ENCODE measurements at regions not wholly inside any gene's neighbourhood (a gene's known extent, or its start where the extent isn't known, plus 50 kb on each side); places are given as distances from the start of the nearest gene placed in this dataset.

DNA sequence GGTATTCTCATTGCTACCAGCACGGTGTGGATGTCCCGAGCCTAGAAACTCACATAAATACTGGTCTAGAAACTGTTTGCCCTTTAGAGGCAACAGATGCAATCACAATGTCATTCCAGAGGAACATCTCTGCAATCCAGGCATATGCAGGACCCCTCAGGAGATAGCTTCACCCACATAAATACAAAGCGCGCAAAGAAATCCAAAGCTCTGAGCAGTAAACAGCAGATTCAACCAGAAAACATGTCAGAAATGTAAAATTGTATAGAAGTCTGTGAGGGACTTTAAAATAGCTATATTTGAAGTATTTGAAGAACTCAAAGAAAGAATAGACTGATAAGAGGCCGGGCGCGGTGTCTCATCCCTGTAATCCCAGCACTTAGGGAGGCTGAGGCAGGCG is 291.7 kb downstream of the FAM43A start:
- no peak for DNase-seq

DNA sequence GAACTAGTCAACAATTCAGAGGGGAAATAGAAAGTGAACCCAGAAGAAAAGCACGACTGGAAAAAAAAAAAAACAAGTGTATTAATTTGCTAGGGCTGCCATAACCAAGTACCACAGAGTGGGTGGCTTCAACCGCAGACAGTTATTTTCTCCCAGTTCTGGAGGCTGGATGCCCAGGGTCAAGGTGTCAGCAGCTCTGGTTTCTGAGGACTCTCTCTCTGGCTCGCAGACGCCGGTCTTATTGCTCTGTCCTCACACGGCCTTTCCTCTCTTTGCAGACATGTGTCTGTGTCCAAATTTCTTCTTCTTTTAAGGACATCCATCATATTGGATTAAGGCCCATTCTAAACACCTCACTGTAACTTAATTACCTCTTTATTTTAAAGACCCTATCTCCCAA is 291.8 kb downstream of the XXYLT1 start:
- DNase-seq, result no peak

DNA sequence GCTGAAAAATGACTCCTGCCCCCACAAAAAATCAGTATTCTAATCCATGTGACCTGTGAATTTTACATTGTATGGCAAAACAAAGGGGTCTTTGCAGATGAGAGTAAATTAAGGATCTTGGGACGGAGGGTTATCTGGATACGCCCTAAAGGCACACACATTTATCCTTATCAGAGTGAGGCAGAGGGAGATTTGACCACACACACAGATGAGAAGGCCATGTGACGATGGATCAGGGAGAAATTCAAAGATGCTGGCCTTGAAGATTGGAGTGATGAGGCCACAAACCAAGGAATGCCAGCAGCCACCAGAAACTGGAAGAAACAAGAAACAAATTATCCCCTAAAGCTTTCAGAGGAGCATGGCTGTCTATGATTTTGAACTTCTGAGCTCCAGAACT is 288.5 kb downstream of the XXYLT1 start:
- DNase-seq, result no peak

DNA sequence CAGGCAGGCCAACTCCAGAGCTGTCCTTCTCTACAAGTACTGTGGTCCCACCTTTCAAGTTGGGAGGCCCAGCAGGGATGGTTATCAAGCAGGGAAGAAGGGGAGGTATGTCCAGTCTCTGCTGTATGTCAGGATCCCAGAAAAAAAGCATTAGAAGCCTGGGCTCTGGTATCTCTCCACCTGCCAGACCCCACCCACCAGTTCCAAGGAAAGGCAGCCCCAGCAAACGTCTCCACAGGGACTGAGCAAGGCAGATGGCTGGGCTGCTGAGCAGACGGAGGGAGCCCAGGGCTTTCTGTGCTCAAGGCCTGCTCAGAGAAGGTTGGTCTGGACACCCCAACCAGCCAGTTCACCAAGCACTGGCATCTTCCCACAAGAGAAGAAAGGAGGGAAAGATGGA is 287.8 kb downstream of the XXYLT1 start:
- DNase-seq, result no peak

DNA sequence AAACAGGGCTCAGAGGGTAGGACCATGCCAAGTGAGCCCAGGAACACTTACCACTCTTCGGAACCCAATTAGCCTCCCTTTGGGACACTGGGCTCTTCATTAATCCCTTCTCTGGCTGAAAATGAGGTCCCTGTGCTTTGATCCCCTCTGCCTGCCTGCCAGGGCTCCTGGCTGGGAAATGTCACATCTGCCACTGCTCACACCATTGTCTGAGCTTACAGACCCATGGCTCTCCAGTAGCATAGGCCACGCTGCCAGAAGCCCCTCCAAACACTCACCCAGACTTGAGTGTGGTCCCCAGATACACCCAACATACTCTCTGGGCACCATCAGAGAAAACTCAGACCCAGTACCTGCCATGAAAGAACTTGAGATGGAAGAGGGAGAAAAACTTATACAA is 287.3 kb downstream of the XXYLT1 start:
- no peak for DNase-seq

DNA sequence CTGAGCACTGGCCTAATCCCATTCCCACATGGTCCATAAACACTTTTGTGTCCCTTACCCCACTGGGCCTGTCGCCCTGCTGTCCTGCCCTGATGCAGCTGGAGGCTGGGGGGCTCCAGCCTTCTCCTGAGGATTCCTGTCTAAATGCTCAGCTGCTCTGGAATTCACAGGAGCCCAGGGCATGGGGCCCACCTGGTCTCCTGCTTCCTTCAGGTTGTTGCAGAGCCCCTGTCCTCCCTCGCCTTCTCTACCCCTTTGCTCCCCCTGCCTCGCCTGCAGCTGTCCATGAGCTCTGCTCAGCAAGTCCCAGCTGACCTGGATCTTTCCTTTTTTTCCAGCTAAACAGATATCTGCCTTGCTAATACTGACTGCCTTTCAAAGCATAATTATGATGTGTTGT is 286.9 kb downstream of the XXYLT1 start:
- DNase-seq, result no peak

DNA sequence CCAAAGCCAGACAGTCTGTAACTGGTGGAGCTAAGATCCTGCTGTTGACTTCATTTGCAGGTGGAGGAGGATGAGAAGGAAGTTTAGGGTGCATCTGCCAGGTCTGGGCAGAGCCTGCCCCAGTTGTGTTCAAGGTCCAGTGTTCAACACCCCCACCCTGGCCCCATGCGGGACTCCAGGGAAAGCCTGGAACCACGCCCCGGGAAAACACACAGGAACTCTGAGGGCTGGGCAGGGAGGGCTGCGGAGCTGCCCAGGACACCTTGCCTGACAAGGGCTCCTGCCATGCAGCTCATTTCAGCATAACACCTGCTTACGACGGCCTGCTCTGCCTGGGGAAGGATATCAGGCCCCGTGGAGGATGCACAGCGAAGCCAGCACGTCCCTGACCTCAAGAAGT is 286.3 kb downstream of the XXYLT1 start:
- DNase-seq, result no peak

DNA sequence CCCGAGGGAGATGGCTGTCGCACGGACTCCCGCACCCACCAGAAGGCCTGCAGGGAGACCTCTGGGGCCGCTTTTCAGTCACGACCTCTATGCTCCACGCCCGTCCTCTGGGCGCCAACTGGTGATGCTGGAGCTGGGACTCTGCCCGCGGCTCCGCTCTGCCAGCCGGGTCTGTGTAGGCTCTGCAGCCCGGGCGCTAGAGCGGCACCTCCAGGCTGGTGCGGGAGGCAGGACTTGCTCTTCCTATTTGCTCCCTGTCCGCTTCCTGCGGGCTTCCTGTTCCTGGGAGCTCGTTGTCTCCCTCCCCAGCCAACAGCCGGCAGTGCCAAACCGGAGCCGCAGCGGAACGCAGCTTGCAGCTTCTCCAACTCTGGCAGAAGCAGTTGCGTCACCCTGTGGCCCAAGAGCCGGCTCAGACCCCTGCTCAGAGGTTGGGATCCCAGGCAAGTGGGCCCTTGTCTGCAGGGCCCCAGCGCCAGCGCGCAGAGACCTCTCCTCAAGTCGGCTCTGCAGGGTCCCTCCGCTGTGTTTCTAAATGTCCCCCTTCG is 285.9 kb downstream of the XXYLT1 start:
- peak; percentile 32 to 47 for DNase-seq

DNA sequence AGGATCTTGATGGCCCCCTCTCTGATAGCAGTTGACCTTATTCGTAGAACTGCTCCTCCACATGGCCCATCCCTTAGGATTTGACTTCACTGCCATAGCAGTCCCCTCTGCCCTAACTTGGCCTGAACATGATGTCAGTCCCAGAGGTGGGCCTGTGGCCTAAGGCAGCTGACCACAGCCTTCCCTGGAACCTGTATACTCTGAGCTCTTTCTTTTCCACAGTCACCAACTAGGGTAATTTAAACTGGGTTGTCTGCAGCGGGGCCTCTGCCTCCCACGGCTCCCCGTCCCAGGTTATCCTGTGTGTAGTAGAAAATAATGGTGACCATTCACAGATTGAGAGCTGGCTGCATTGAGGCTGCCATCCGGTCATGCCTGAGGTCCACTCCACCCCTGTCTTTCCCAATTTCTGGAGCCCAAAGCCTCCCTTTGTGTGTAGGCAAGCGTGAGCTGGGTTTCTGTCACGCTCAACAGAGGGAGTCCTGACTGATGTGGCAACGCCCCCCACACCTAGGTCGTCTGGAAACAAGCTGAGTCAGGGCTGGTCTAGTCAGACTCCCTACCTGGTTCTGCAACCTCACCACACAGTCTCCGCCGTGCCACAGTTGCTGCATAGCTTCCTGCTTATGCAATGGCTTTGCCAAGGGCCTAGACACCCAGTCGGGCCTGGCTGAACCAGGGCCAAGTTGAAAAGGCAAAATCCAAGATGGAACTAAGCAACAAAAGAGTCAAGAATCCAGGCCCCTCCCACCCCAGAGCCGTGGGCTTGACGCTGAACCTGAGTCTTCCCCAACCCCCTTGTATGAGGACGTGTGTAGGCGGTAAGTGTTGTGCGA is 284.5 kb downstream of the XXYLT1 start:
- peak; percentile 45 to 48 for DNase-seq

DNA sequence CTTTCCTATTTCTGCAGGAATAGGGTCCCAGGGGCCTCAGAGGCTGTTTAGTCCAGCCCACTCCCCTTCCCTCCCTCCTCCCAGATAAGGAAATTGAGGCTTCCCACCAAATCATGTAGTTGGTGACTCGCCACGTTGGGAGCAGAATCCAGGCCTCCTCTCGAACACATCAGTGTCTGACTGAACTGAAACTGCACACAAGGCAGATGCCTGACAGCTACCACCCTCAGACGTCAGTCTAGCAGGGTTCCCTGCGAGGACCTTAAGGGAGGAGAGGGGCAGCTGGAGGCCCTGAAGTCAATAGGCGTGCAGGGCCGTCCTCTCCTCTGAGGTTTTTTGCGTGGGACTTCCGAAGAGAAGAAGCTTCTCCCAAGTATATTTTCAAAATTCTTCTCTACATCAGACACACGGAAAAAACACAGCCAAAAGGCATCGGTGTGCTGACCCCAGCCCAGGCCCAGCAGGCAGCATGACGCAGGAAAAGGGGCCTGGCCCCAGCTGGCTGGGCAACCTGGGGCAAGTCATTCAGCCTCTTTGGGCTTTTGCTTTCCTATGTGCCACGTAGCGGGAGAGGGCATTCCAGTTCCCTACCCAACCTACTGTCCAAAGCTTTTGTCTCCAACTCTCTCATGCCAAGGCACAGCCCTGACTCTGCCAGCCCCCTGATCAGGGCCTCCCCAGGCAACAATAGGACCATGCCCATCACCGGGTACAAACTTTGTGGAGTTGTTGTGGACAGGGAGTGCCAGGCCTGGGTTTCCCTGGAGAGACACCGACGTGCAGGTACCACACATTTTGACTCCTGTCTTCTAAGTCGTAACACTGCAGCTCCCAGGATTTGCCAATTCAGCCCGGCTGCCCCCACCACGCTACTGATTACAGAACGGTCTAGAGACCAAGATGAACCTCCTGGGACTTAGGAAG is 283.1 kb downstream of the XXYLT1 start:
- DNase-seq, result no peak

DNA sequence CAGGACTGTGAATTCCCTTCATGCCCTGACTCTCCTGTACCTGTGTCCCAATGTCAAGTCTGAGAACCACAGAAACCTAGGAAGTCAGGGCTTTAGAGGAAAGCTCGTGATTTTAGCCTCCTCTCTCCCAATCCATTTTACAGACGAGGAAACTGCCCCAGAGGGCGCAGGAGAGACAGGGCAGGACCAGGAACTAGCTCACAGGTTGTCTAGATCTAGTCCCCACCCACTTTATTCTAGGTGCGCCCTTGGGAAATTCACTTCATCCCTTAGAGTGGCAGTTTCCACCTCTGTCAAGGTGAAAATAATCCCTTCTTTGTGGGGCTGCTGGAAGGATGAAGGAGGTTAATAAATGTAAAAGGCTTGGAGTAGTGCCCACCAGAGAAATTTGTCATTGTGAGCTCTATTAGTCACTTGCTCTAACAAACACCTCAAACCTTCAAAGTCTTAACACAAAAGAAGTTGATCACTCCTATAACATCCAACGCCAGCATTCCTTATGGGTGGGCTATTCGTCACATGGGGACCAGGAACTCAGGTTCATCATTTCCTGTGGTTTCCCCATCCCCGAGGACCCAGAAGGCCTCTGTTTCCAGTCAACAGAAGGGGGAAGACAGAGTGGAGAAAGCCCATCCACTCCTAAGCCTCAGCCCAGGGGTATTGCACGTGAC is 282.3 kb downstream of the XXYLT1 start:
- no peak for DNase-seq

DNA sequence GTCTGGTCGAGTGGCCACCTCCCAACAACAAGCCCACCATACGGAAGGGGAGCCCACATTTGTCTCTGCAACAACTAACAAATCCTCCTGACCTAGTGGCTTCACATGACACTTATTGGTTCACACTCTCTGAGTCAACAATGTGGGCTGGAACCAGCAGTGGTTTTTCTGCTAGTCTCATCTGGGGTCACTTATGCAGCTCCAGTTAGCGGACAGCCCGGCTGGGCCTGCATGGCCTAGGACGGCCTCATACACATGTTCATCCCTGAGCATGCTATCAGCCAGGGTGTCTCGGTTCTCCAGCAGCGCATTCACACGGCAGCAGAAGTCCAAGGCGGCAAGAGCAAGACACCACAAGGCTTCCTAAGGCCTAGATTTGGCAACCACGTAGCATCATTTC is 281.7 kb downstream of the XXYLT1 start:
- peak in 1 of 2 donors; percentile 47 for DNase-seq

DNA sequence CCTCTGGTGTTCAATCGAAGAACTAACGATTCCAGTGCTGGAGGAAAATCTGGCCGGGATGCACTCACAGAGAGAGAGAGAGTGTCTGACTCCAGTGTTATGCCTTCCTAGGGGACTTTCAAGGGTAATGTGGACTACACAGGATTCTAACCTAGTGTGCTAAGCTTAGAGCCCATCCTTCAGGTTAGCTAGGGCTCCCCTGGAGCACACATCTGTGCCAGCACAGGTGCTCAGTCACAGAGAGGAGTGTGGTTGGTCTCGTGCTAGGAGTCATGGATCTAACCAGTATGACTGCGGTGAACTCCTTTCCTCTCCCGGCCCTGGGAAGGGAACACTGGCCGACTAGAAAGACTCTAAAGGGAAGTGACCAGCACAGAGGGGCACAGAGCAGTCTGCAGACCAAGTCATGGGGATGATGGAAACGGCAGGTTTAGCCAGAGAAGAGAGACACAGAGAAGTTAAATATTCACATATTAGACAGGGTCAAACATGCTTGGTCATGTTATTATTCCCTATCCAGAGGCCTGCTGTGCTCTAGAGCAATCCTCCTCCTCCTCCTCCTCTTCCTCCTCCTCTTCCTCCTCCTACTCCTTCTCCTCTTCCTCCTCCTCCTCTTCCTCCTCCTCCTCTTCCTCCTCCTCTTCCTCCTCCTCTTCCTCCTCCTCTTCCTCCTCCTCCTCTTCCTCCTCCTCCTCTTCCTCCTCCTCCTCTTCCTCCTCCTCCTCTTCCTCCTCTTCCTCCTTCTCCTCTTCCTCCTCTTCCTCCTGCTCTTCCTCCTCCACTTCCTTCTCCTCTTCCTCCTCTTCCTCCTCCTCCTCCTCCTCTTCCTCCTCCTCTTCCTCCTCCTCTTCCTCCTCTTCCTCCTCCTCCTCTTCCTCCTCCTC is 280.3 kb downstream of the XXYLT1 start:
- DNase-seq, result no peak

DNA sequence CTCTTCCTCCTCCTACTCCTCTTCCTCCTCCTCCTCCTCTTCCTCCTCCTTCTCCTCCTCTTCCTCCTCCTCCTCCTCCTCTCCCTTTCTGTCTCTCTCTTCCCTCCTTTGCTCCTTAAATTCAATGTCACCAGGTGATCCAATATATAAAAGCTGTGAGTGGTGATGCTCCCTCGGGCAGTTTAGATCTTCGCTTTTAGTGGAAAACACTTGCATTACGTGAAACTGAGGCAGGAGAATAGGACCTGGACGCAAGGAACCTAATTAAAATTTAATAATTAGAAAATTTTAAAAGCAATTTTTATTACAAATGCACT is 279.7 kb downstream of the XXYLT1 start:
- no peak for DNase-seq

DNA sequence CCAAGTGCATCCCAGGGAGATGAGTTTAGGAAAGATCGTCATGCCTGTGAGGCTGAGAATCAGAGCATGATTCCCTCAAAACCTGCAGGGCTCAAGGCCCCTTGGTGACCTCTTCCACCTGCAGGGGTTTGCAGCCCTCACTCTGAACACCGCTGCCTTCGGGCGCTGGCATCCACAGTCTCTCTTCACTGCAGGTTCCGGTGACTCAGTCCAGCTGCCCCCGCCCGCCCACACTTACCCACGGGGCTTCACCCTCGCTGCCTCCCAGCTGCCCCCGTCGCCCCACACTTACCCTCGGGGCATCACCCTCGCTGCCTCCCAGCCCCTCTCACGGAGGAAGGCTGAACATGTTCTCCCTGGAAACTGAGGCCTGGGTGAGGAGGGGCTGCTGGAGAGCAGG is 277.1 kb downstream of the XXYLT1 start:
- DNase-seq, result no peak

DNA sequence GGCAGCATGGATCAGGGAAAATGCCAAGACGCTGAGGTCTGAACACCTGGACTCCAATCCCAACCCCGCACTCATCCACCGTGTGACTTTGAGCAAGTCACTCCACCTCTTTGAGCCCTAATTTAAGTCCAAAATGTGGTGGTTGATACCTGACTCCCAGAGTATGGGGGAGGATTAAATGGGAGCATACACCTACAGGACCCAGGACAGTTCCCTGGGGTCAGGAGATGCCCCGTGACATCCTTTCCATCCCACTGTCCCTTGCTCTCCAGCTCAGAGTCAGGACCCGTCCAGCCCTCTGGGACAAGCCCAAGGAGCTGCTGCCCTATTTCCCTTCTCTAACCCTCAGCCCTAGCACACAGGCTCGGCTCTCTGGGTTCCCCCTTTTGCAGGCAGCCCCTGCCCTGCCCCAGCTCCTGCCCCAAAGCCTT is 276.4 kb downstream of the XXYLT1 start:
- no peak for DNase-seq

DNA sequence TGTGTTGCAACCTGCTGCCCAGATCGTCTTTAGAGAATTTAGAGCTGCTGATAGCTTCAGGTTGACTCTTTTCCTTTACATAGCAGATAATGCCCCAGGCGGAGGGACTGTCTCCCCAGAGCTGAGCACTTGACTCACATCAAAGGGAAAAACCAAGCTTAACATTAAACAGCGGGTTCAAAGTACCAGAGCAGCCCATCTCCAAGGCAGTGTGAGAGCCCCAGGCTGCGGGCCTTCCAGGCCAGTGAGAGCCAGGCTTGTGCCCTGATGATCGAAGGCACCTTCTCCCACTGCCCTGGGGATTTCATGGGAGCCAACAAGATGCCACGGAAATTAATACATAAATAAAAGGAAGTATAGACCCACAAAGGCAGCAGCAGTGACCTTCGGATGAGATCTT is 275.6 kb downstream of the XXYLT1 start:
- no peak for DNase-seq

DNA sequence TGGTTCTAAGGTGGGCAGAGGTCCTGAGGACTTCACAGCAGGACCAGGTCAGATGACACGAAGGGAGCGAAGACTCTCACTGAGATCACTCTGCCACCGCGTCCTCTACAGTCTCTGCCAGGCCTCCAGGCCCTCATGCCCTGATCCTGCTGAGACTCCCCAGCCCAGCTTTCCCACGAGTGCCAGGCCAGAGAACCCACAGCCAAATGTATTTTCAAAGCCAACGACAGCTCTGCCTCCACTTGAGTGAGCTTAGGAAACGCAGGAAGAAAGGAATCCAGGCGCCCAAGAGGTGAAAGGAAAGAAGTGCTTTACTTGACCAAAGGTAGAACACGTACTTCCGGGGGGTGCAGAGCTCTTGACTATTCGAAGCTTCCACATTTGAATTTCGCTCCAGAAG is 275.0 kb downstream of the XXYLT1 start:
- DNase-seq, result no peak

DNA sequence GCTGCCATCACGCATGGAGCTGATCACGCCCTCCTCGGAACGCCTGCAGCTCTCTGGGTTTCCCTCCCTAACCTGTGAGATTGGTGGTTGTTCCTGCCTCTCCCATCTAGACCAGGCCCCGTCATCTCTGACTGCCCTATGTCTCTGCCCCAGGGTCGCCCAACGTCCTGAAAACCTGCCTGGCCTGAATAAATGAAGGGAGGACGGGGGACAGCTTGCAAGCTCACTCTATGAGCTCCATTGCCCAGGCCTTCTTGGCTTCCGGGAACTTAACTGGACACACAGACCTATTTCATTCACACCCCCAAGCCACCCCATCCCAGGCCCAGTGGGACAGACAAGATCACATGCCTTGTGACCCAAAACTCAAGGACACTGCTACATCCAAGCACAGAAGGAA is 274.2 kb downstream of the XXYLT1 start:
- no peak for DNase-seq

DNA sequence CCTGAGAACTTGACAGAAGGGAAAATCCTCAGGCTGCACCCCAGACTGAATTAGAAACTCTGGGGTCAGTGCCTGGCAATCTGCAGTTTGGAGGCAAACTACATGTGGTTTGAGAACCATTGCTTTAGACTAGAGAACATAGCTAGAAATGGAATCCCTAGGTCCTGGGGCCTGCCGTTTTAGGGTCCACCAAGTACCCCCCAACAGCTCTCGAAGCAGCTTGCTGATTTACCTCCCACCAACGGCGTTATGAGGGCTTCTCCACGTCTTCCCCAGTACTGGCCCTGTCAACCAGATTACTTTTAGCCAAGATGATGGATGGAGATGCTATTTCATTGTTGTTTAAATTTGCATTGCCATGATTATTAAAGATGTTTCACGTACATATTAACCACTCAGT is 272.5 kb downstream of the XXYLT1 start:
- DNase-seq, result no peak

DNA sequence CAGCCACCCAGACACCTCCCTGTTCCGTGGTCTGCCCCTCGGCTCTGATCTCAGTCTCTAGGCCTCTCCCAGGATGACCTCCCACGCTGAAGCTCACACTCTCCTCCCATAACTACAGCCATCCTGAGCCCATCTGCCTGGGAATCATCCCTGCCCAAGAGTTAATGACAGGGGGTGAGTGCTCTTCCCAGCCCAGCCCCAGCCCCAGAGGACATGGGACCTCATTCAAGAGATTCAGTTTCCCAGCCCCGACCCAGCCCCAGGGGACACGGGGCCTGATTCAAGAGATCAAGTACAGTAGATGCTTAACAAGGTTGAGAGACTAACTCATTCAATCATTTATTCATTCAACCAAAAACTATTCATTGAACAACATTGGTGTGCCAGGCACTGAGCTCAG is 272.0 kb downstream of the XXYLT1 start:
- no peak for DNase-seq

DNA sequence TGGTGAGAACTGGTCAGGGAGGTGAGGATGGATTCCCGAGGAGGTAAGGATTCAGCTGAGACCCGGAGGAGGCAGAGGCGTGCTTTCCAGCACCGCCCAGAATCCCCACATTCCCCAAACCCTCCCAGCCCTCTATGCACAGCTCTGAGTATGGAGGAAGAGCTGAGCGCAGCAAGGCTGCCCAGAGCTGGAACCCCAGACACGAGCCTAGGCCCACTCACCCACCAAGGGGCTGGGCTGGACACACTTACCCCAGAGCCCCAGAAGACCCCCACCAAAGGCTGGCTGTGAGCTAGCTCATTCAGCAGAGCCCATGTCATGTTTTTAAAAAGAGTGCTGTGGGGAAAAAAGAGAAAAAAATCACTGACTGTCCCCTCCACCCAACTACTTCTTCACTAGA is 271.5 kb downstream of the XXYLT1 start:
- DNase-seq, result no peak
